RWPE1 (cell line): ENCODE measurements at regions not wholly inside any gene's neighbourhood (a gene's known extent, or its start where the extent isn't known, plus 50 kb on each side); places are given as distances from the start of the nearest gene placed in this dataset.

ENCODE experiments used
- CTCF ChIA-PET: fragments of 350-600 bp; sonication (Branson Sonifier 250); formaldehyde crosslinking; extraction: SDS; loops from one replicate; lab custom pipeline; 2021; lab: Yijun Ruan, JAX
- POLR2A ChIA-PET: fragments of 400-600 bp; formaldehyde crosslinking; extraction: SDS; loops from one replicate; lab custom pipeline; 2020; ENCODE audit warnings: antibody characterized with exemption; ENCODE audit not compliant: low non-redundant PET; lab: Yijun Ruan, JAX
- DNase-seq: peaks from one replicate; pipeline ENCODE4 v3.0.0; 2012; ENCODE audit warnings: low spot score
- H3K27ac ChIP-seq: fragments of 450-650 bp; 2 replicates; pipeline ENCODE4 v1.5.1; 2017
- CTCF ChIP-seq: fragments of 450-650 bp; conservative IDR thresholded peaks from 2 replicates; pipeline ENCODE4 v1.5.1; 2017; ENCODE audit warnings: low read depth, mild to moderate bottlenecking

- ChIA-PET CTCF (interaction anchor here (0.6 kb wide), 2 partner anchors 108 to 124 kb away, joined by 3 read pairs; no protein-coding TSS in a partner anchor), POLR2A (no interaction called here)
- H3K27ac ChIP-seq, result no peak overlapping the region
- no peak for DNase-seq
- no peak for TF ChIP-seq CTCF
Measured at GRCh38 chr10:126722726-126723125, 52.2 kb upstream of the C10orf90 start.

- no peak overlapping the region for H3K27ac ChIP-seq
- CTCF ChIA-PET, result interaction anchor here (0.6 kb wide), 2 partner anchors 109 to 125 kb away, joined by 3 read pairs; no protein-coding TSS in a partner anchor
- TF ChIP-seq CTCF, result no peak
- DNase-seq, result no peak
- POLR2A ChIA-PET, result no interaction called here
Measured at GRCh38 chr10:126723226-126723625, 52.7 kb upstream of the C10orf90 start.

DNA sequence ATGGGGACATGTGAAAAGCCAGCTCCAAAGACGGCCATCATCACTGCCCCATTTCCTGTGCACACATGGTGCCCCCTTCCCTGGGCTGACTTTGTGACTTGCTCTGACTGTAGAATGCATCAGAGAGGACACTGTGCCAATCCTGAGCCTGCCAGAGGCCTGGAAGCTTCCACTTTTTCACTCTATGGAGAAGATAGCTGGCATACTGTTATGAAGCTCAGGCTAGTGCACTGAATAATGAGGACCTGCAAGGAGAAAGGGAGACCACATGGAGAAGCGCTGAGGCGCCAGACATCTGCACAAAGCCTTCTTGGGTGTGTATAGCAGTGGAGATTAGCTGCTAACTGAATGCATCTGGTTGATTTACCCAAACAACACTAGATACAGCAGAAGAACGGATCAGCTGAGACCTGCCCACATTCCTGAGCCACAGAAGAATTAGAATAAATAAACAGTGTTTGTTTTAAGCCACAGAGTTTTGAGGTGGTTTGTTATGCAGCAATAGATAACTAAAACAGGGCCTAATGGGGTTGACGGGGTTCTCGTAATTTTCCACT is 58.9 kb upstream of the C10orf90 start:
- no peak overlapping the region for H3K27ac ChIP-seq
- TF ChIP-seq CTCF, result no peak
- ChIA-PET CTCF (interaction anchor here (0.6 to 1.4 kb wide), 2 partner anchors 19 to 856 kb away, joined by 3 to 4 read pairs; no protein-coding TSS in a partner anchor), POLR2A (no interaction called here)
- DNase-seq, result no peak

- DNase-seq, result no peak
- no peak for TF ChIP-seq CTCF
- CTCF ChIA-PET, result no interaction called here
- POLR2A ChIA-PET, result no interaction called here
- H3K27ac ChIP-seq, result no peak overlapping the region
Measured at GRCh38 chr10:126730856-126731609, 60.5 kb upstream of the C10orf90 start.

DNA sequence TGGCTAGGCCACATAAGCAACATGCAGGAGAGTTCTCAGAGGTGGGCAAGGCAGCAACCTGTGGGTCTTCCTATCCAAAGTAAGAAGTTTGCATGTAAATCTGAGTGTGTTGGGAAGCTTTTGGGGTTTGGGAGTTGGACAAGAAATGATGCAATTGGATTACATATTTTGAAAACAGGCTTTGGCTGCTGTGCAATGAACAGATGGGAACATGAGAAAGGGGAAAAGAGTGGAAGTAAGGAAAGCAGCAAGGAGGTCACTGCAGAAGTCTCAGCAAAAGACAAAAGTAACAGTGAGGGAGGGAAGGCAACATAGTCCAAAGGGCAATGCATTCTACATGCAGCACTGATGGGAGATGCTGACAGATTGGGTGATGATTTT is 61.1 kb upstream of the C10orf90 start:
- CTCF ChIA-PET, result no interaction called here
- no peak overlapping the region for H3K27ac ChIP-seq
- POLR2A ChIA-PET, result no interaction called here
- no peak for TF ChIP-seq CTCF
- DNase-seq, result no peak

GRCh38 chr10:126732308-126732707 is 61.8 kb upstream of the C10orf90 start:
- DNase-seq, result no peak
- POLR2A ChIA-PET, result no interaction called here
- no peak overlapping the region for H3K27ac ChIP-seq
- CTCF ChIA-PET, result interaction anchor here (0.7 kb wide), 1 partner anchor 718 kb away, joined by 3 read pairs; no protein-coding TSS in a partner anchor
- no peak for TF ChIP-seq CTCF
